ENCODE measurements at regions not wholly inside any gene's neighbourhood (a gene's known extent, or its start where the extent isn't known, plus 50 kb on each side); places are given as distances from the start of the nearest gene placed in this dataset.

GRCh38 chr4:31187979-31188378, 467.8 kb downstream of the PCDH7 start:
- TF ChIP-seq CEBPB (IDR thresholded peaks at IDR 0.05) (no peak), MAX (IDR thresholded peaks at IDR 0.05) (no peak), REST (IDR thresholded peaks at IDR 0.05; ENCODE audit: low read depth) (no peak)
